Lung microvascular endothelial cell (primary cell): ENCODE measurements at regions not wholly inside any gene's neighbourhood (a gene's known extent, or its start where the extent isn't known, plus 50 kb on each side); places are given as distances from the start of the nearest gene placed in this dataset.
A peak's percentile ranks its signal among the peaks of the same experiment; 100 is the strongest.

Experiments
- DNase-seq, 2 donors: peaks; one replicate each; pipeline versions ENCODE4 v3.0.0 to v3.0.0-alpha.2; 2010; ENCODE audit warnings: low read depth in 2 of 2

GRCh38 chr4:41359422-41359775 lies 102.7 kb downstream of the UCHL1 start:
- no peak for DNase-seq

DNA sequence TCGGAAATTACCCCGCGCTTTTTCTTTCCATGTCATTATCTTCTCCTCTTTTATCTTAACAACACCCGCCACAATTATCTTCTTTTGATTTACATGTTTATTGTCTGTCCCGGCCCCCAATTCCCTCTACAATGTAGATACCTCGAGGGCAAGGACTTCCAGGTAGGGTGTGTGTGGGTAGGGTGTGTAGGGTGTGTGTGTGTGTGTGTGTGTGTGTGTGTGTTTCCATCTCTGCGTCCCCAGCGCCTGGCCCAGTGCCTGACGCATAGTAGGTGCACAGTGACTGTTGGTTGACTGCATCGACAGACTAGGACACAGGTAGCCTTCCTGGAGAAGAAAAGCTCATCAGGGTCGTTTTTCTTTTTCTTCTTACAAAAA lies 103.1 kb downstream of the UCHL1 start:
- DNase-seq: no peak

DNA sequence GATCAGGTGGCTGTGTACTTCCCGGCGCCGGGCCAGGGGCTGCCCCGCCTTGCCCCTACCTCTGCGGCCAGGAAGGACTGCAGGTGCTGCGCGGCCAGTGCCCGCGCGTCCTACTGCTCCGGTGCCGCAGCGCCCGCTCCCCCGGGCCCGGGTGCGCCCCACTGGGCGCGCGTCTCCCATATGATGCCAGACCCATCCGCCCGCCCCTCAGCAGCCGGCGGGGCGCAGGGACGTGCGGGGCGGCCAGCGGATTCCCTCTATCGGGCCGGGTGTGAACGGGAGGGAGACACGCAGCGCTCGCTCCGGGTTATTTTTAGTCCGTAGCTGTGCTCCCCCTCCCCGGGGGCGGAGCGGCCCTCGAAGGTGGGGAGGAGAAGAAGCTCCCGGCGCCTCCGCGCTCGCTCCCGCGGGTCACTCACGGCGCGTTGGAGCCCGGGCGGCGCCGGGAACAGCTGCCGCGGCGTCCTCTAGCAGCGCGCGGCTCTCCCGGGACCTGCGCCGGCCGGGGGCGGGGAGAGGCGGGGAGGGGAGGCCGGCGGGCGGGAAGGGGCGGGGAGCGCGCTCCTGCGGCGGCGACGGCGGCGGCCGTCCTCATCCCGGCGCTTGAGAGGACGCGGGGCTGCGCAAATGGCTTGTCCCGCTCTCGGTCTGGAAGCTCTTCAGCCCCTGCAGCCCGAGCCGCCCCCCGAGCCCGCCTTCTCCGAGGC lies 103.6 kb downstream of the UCHL1 start:
- peak; percentile 50 to 82 for DNase-seq

- peak in 1 of 2 donors; percentile 48 for DNase-seq
Measured at GRCh38 chr4:41360921-41361793, 104.4 kb downstream of the UCHL1 start.

DNA sequence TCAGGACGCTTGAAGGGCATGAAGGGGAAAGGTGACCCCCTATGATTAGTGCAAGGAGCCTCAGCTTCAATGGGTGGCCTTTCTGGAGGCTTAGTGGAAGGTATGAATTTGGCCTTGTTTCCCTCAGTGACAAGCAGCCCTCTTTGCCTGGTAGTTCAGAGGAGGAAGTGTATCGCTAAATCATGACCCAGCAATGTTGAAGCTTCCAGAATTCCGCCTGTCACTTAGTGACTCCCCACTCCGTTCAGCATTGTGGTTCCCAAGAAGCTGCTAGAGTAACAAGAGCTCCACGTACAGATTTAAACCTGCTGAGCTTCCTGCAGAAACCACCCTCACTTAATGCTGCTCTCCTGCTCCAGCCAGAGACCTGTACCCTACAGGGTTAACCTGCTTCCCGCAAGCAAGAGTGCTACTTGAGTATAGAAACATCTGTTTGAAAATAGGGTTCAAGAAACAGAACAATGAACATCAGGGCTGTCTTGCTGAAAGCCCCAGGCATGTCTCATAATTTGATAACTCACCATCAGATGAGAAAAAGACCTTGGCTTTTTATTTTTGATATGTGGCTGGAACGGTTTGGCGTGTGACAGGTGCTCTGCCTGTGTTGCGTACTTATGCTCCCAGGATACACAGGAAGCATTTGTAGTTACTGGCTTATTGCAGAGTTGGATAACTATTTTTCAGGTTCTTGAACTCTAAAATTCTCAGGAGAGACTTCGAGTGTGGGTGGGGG lies 105.2 kb downstream of the UCHL1 start:
- DNase-seq: peak in 1 of 2 donors; percentile 26

DNA sequence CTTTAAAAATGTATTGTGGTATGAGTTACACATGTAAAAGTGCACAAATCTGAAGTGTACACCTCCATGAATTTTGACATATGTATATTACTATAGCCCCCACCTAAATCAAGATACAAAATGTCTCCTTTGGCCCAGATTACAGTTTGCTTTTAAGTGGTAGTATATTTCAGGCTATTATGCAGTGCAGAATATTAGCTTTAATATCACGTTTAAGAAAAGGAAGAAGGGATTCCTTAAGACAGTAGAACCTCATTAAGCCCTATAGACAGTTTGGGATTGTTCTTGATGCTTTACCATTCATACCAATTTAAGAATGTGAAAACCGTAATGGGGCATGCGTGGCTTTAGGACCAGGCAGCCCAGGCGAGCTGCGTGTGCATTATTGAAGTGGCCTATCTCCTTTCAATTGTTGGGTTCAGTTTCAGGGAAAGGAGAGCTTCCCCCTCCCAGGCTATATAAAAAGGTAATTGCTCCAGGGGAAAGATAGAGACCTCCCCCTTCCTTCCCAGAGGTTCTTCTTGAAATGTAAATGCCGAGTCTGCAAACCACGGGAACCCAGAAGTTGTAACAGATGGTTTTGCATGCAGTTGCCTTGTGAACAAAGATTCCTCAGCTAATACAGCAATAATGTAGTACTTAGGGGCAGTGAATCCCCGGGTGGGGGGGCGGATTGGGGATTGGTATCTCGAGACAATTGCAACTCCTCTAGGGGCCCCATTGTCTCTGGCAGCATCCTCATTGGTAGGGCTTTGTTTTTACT lies 106.1 kb downstream of the UCHL1 start:
- no peak for DNase-seq

GRCh38 chr4:41363384-41363981 lies 106.8 kb downstream of the UCHL1 start:
- DNase-seq: peak in 1 of 2 donors; percentile 41

DNA sequence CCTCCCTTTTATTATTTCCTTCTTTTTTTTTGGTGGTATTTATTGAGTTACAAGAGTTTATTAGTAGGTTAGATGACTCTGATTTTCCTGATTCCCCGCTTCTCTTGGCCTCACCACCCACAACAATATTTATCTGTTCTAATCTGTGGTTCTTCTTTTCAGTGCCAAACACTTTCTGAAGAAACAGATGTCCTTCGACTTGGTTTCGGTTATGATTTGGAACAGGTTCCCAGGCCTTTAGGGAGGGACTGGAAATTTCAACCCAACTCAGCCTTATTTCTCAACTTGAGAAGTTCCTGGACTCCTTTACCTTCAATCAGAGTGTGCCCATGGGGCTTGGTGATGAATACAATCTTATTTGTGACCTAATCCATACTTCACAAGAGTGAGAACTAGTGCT lies 108.1 kb downstream of the UCHL1 start:
- DNase-seq: no peak

DNA sequence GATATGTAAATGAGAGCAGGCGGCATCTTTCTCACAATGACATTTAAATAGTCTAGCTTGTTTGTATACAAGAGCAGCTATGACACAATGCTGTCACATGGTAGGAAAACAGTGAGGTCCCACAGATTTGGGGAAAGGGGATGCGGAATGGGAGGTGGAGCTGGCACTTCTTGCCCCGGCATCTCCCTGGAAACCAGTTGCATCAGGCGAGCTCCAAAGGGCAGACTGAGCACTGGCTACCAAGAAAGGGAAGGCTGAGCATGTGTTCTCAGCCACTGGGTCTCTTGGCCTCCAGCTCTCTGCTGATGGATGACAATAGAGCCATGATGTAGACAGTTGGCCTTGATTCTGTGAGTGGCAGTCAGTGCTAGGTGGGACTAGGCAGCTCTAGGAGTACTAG lies 109.0 kb downstream of the UCHL1 start:
- no peak for DNase-seq

GRCh38 chr4:41366911-41367517 lies 110.3 kb downstream of the UCHL1 start:
- DNase-seq: no peak

- peak; percentile 22 to 84 for DNase-seq
Measured at GRCh38 chr4:41369680-41370079, 113.0 kb downstream of the UCHL1 start.

DNA sequence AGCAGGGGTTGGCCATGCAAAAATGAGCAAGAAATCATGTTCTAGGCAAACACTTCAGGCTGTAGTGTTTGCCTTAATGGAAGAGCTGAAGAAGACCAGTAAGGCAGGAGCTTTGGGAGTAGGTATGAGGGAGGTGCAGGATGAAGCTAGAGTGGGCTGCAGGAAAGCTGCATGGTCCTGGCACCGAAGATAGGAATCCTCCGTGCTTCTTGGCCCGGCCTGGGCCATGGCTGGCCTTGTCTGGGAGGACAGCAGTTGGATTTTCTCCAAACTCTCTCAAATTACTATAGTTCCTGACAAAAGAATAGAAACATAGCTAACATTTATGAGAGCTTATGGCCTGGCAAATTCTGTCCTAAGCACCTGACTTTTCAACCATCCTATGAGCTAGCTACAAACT lies 116.5 kb downstream of the UCHL1 start:
- peak in 1 of 2 donors; percentile 27 for DNase-seq

DNA sequence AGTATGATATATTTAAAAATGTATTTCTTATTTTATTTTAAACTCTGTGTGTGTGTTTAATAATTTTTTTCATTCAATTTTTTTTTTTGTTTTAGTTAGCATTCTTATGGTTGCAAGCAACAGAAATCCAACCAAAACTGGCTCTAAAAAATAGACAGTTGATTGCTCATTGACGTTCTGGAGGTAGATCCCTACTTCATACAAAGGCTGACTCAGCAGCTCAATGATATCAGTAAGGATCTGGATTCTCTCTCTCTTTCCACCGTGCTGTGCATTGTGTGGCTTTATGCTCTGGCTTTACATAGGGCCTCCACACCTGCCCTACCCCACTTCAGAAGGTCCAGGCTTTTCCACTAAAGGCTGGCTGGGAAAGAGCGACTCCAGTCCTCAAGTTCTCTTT lies 117.8 kb downstream of the UCHL1 start:
- DNase-seq: no peak

GRCh38 chr4:41375561-41375960 lies 118.8 kb downstream of the UCHL1 start:
- no peak for DNase-seq

DNA sequence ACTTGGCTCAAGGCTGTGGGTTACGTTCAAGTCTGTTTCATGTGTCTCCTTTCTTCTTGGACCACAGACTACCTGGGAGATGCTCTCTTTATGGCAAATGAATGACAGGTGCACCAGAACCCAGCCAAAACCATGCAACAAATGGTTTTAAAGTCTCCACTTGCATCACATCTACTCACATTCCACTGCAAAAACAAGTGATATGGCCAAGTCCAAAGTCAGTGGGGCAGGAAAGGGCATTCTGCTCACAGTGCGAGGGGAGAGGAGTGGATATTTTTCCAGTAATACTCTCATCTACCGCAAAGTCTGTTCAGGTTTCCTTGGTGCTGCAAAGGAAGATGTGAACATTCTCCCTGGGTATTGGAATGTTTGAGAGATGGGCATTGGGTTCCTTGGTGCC lies 120.5 kb downstream of the UCHL1 start:
- no peak for DNase-seq

- DNase-seq: no peak
Measured at GRCh38 chr4:41379230-41379629, 122.5 kb downstream of the UCHL1 start.

DNA sequence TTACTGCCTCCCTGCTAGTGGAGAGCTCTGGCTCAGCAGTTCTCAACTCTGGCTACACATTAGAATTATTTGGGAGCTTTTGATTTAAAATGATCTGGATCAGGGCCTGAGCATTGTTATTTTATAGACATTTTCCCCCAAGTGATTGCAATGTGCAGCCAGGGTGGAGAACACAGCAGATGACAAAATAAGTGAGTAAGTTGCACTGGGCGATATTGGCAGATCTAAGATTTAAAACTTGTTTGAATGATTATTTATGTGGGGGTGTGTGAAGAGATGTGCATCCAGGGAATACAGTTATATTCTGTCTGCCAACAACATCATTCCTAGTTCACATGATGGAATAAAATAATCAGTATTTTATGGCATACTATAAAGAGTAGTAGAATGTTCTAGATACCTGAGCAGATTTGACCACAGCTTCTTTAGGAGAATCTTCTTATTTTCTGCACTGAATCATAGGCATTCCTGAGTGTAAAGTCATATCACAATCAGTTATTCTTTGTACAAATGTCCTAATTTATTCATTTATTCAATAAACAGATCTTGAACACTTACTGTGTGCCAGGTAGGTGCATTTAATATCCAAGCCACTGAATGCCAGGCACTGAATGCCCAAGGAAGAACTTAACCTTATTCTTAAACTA lies 123.9 kb downstream of the UCHL1 start:
- DNase-seq: no peak

DNA sequence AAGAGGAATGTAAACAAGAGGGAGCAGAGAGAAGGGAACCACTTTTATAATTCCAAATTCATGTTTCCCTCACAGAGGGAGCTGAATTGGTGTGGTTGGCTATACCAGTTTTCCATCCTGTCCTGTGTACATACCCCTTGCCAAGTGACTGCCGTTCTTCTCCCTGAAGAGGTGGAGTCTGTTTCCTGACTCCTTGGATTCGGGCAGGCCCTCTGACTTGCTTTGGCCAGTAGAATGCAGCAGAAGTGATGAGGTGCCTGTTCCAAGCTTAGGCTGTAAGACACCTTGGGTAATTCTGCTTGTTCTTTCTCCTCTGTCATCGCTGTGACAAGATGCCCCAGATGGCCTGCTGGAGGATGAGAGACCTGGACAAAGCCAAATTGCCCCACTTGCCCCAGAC lies 124.7 kb downstream of the UCHL1 start:
- DNase-seq: no peak

DNA sequence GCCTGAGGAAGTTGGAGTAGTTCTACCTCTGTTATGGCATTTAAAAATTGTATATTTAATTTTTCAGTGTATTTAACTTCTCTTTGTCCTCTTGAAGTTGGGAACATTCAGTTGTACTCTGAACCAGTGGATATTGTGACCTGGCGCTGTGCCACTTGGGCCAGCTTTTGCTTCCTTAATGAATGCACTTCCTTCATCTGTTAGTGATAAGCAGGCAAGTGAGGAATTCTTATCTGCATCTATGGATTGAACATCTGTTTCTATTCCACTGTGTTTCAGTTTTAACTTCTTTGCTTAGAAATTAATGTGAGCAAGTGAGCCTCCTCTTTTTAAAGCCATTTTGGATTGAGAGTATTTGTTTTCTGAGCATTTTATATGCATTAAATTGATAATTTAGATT lies 128.3 kb downstream of the UCHL1 start:
- DNase-seq: peak; percentile 84 to 95

GRCh38 chr4:41385481-41385880 lies 128.8 kb downstream of the UCHL1 start:
- DNase-seq: peak; percentile 47 to 73
